ENCODE measurements at regions not wholly inside any gene's neighbourhood (a gene's known extent, or its start where the extent isn't known, plus 50 kb on each side); places are given as distances from the start of the nearest gene placed in this dataset.

- Histone ChIP-seq H3K9me3 (no peaks in the 10 kb centered on the region), H3K4me1 (no peaks in the 10 kb centered on the region), H3K36me3 (ENCODE audit: low read depth, missing control alignments) (no peaks in the 10 kb centered on the region), H3K27me3 (no peaks in the 10 kb centered on the region), H3K27ac (no peak overlapping the region), H3K4me3 (no peak overlapping the region)
- intact Hi-C loops (cut with DNase I; ENCODE audit: low total_unique reads) = no loop called here
- DNase-seq = no peak
- TF ChIP-seq POLR2A (IDR thresholded peaks at IDR 0.05) = no peak
- no peak for TF ChIP-seq CTCF (IDR thresholded peaks at IDR 0.05)
- WGBS, 2 donors = 34 to 37% methylated on average over 4 of the region's 4 CpGs
These were observed 625.7 kb upstream of the PCDH9 start for GRCh38 chr13:67855741-67856238.

- H3K27ac ChIP-seq = no peak overlapping the region
- WGBS, 2 donors = 76 to 79% methylated on average over 4 of the region's 4 CpGs
- H3K36me3 ChIP-seq (ENCODE audit: low read depth, missing control alignments) = no peaks in the 10 kb centered on the region
- no peak for DNase-seq
- no peak for TF ChIP-seq CTCF (IDR thresholded peaks at IDR 0.05)
- TF ChIP-seq POLR2A (IDR thresholded peaks at IDR 0.05) = no peak
- H3K27me3 ChIP-seq = no peaks in the 10 kb centered on the region
- H3K9me3 ChIP-seq = no peaks in the 10 kb centered on the region
- intact Hi-C loops (cut with DNase I; ENCODE audit: low total_unique reads) = no loop called here
- H3K4me3 ChIP-seq = no peak overlapping the region
- no peaks in the 10 kb centered on the region for H3K4me1 ChIP-seq
These were observed 624.9 kb upstream of the PCDH9 start for GRCh38 chr13:67854990-67855389.

GRCh38 chr13:67844574-67844973 lies 614.4 kb upstream of the PCDH9 start:
- intact Hi-C loops (cut with DNase I; ENCODE audit: low total_unique reads) = no loop called here
- no peak overlapping the region for H3K4me3 ChIP-seq
- 81% methylated on average over 2 of the region's 2 CpGs for WGBS, 2 donors
- no peaks in the 10 kb centered on the region for H3K9me3 ChIP-seq
- H3K4me1 ChIP-seq = no peaks in the 10 kb centered on the region
- TF ChIP-seq CTCF (IDR thresholded peaks at IDR 0.05) (no peak), POLR2A (IDR thresholded peaks at IDR 0.05) (no peak)
- H3K27me3 ChIP-seq = no peaks in the 10 kb centered on the region
- H3K27ac ChIP-seq = no peak overlapping the region
- H3K36me3 ChIP-seq (ENCODE audit: low read depth, missing control alignments) = no peaks in the 10 kb centered on the region
- DNase-seq = no peak

GRCh38 chr13:67841071-67841470 lies 610.9 kb upstream of the PCDH9 start:
- H3K36me3 ChIP-seq (ENCODE audit: low read depth, missing control alignments) = no peaks in the 10 kb centered on the region
- TF ChIP-seq POLR2A (IDR thresholded peaks at IDR 0.05) (no peak), CTCF (IDR thresholded peaks at IDR 0.05) (no peak)
- intact Hi-C loops (cut with DNase I; ENCODE audit: low total_unique reads) = no loop called here
- no peak for DNase-seq
- no peaks in the 10 kb centered on the region for H3K4me1 ChIP-seq
- H3K27me3 ChIP-seq = no peaks in the 10 kb centered on the region
- 87 to 90% methylated on average over 7 of the region's 7 CpGs for WGBS, 2 donors
- no peak overlapping the region for H3K27ac ChIP-seq
- no peaks in the 10 kb centered on the region for H3K9me3 ChIP-seq
- H3K4me3 ChIP-seq = no peak overlapping the region

- no peaks in the 10 kb centered on the region for H3K36me3 ChIP-seq (ENCODE audit: low read depth, missing control alignments)
- no peak overlapping the region for H3K27ac ChIP-seq
- intact Hi-C loops (cut with DNase I; ENCODE audit: low total_unique reads) = no loop called here
- no peaks in the 10 kb centered on the region for H3K9me3 ChIP-seq
- no peaks in the 10 kb centered on the region for H3K4me1 ChIP-seq
- DNase-seq = no peak
- no peak for TF ChIP-seq POLR2A (IDR thresholded peaks at IDR 0.05)
- TF ChIP-seq CTCF (IDR thresholded peaks at IDR 0.05) = no peak
- H3K27me3 ChIP-seq = no peaks in the 10 kb centered on the region
- no peak overlapping the region for H3K4me3 ChIP-seq
These were observed 603.4 kb upstream of the PCDH9 start for GRCh38 chr13:67833564-67833963.
